Fibroblast of peridontal ligament (primary cell): ENCODE measurements at regions not wholly inside any gene's neighbourhood (a gene's known extent, or its start where the extent isn't known, plus 50 kb on each side); places are given as distances from the start of the nearest gene placed in this dataset.
A peak's percentile ranks its signal among the peaks of the same experiment; 100 is the strongest.
"Not testable (repeated sequence)": the region's sequence is repeated elsewhere in the genome, so short reads cannot be mapped to it uniquely, and the experiment has no call there.

Experiments used
- DNase-seq: peaks from one replicate; pipeline ENCODE4 v3.0.0-alpha.2; 2010; ENCODE audit errors: extremely low read depth

- DNase-seq: no peak
These were observed 645.0 kb upstream of the TBL1XR1 start for GRCh38 chr3:177842302-177842701.

DNA sequence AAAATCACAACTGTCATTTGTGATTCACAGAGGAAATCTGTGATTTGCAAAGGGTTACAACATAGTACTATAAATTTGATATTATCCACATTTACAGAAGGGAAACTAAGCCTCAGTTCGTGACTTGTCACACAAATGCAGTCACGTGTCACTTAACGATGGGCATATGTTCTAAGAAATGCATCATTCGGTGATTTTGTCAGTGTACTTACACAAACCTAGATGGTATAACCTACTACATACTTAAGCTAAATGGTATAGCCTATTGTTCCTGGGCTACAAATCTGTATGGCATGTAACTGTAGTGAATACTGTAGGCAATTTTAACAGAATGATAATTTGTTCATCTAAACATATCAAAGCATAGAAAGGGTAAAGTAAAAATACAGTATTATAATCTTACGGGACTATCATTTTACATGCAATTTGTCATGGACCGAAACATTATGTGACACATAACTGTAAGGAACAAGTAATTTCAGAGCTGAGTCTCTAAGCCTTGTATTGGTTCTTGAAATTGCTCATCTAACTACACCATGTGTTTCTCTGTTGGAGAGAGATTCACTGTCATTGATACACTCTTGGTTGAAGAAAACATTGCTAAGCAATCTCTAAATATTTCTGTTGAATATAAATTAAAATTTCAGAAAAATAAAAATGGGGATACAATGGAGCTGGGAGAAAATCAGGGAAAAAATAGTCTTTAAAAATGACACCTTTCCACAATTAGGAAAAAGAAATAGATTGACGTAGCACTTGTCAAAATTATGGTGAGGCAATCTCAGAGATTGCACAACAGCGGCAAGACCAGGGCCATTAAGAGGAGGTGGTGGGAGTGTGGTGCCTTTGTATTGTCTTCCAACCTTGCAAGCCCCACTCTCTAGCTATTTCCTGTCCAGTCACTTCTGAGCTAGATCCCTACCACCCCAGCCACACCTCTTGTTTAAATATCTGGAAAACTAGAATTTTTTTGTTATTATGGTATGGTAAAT is 645.8 kb upstream of the TBL1XR1 start:
- DNase-seq: no peak

GRCh38 chr3:177852001-177852807 is 654.9 kb upstream of the TBL1XR1 start:
- no peak for DNase-seq

GRCh38 chr3:177855021-177855420 is 657.7 kb upstream of the TBL1XR1 start:
- peak; percentile 49 for DNase-seq

- no peak for DNase-seq
These were observed 662.9 kb upstream of the TBL1XR1 start for GRCh38 chr3:177860184-177860583.

DNA sequence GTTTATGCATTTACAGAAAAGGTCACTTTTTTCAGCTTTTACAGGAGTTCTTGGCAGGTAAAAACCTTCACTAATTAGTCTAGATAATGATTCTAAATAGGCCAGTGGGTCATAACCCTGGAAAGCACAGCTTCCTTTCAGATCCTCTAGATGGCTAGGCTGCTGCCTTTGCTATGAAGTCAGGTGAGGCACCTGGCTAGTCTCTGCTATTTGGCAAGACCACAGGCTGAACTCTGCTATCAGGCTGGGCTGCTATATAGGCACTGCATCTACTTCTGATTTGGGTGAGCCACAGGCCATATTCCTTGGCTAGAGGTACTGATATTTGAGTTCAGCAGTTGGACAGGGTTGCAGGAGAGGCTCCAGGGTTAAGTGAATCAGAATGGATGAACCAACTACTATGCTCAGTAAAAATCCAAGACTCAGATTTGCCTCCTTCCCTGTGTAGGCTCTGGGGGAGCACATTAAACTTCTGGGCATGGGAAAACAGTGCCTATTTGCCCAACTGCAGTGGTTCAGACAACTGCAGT is 665.7 kb upstream of the TBL1XR1 start:
- DNase-seq: no peak

DNA sequence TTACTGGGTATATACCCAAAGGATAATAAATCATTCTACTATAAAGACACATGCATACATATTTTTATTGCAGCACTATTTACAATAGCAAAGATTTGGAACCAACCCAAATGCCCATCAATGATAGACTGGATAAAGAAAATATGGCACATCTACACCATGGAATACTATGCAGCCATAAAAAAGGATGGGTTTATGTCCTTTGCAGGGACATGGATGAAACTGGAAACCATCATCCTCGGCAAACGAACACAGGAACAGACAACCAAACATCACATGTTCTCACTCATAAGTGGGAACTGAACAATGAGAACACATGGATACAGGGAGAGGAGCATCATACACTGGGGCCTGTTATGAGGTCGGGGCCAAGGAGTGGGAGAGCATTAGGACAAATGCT is 665.0 kb upstream of the KCNMB2 start:
- not testable (repeated sequence) for DNase-seq

GRCh38 chr3:177878192-177878591 is 658.0 kb upstream of the KCNMB2 start:
- no peak for DNase-seq

GRCh38 chr3:177878957-177879356 is 657.3 kb upstream of the KCNMB2 start:
- DNase-seq: no peak

DNA sequence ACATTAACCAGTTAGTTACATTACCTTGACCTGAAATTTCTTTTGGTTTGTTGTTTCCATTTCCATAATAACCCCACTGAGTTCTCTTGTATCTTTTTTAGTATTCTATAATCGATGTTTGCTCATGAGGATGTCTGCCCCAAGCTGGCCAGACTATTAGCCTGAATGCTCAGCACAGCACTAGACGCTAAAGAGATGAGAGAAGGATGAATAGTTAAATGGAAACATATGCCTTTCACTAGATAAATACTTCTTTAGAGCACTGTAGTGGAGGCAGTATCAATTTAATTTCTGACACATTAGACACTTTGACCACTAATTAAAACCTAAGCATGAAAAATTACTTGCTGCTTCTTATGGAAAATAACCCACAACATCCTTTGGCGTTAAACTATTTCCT is 654.9 kb upstream of the KCNMB2 start:
- DNase-seq: peak; percentile 38

GRCh38 chr3:177882124-177882648 is 654.0 kb upstream of the KCNMB2 start:
- DNase-seq: no peak

- DNase-seq: no peak
These were observed 653.1 kb upstream of the KCNMB2 start for GRCh38 chr3:177883091-177883490.

GRCh38 chr3:177883957-177884356 is 652.3 kb upstream of the KCNMB2 start:
- no peak for DNase-seq

GRCh38 chr3:177885063-177885462 is 651.2 kb upstream of the KCNMB2 start:
- no peak for DNase-seq

DNA sequence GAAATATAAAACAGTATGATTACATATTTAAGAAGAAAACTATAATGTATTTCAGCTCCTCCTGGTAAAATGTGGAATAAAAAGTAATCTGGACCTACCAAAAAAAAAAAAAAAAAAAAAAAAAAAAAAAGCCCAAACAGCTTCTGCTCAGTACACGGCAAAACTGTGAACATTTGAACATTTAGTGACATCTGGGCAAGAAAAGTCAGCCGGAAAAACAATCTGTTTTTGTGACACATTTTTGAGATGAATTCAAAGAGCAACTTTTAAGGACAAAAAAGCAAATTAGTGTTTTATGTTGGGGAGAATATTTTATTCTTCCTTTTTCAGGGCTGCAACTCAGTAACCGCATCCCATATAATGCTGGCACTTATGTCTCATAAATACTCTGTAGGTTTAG is 649.7 kb upstream of the KCNMB2 start:
- DNase-seq: no peak

GRCh38 chr3:177887475-177887874 is 648.8 kb upstream of the KCNMB2 start:
- no peak for DNase-seq

- DNase-seq: no peak
These were observed 647.1 kb upstream of the KCNMB2 start for GRCh38 chr3:177889161-177889560.

DNA sequence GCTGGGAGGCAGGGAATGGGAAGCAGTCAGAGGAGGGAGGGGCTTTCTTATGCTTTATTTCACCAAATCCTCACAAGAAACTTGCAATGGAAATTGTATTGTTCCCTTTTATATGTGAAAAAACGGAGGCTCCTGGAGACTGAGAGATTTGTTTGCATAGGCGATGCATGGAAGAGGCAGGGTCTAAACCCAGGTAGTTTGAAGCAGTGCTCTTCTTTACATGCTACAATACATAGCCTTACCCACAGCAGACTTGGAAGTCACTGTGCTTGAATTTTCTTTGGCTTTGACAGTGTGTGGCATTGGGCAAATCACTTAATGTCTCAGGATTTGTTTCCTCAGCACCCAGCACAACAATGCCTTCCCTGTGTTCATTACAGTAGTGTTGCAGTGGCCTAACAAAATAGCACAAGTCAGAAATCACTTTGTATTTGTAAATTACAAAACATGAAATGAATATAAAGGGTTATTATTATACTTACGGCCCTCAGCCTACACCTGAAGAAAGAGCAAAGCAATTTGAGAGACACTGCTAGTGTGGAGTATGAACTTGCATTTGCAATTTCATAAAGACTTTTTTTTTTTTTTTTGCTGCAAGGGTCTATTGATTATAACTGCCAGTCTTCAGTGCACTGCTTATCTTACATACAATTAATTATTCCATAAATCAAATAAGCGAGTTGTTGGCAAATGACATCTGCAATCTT is 646.4 kb upstream of the KCNMB2 start:
- DNase-seq: no peak

DNA sequence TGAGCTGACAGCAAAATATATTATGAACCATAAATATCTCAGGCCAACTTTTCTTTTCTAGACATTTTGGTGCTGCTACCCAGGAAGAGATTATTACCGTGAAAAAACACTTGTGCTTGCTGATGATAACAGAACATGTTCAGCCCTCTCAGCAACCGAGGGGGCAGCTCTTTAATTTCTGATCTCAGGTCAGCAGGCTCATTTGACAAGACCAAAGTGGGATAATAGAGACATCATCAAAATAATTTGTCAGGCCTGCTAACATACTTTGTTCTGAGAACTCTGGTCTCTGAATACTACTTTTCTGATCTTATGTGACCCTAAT is 645.9 kb upstream of the KCNMB2 start:
- DNase-seq: no peak

GRCh38 chr3:177891569-177891968 is 644.7 kb upstream of the KCNMB2 start:
- DNase-seq: not testable (repeated sequence)

- no peak for DNase-seq
These were observed 642.9 kb upstream of the KCNMB2 start for GRCh38 chr3:177893331-177893730.
